Activated CD8-positive, alpha-beta memory T cell treated with anti-CD3 and anti-CD28 coated beads for 48 hours (primary cell): ENCODE measurements at regions not wholly inside any gene's neighbourhood (a gene's known extent, or its start where the extent isn't known, plus 50 kb on each side); places are given as distances from the start of the nearest gene placed in this dataset.
"Not testable (repeated sequence)": the region's sequence is repeated elsewhere in the genome, so short reads cannot be mapped to it uniquely, and the experiment has no call there.

ENCODE experiments used
- DNase-seq, 3 experiments: peaks; one replicate each; pipeline ENCODE4 v3.0.0-alpha.2; 2020; ENCODE audit warnings: low read depth in 2 of 3, low spot score in 2 of 3

DNA sequence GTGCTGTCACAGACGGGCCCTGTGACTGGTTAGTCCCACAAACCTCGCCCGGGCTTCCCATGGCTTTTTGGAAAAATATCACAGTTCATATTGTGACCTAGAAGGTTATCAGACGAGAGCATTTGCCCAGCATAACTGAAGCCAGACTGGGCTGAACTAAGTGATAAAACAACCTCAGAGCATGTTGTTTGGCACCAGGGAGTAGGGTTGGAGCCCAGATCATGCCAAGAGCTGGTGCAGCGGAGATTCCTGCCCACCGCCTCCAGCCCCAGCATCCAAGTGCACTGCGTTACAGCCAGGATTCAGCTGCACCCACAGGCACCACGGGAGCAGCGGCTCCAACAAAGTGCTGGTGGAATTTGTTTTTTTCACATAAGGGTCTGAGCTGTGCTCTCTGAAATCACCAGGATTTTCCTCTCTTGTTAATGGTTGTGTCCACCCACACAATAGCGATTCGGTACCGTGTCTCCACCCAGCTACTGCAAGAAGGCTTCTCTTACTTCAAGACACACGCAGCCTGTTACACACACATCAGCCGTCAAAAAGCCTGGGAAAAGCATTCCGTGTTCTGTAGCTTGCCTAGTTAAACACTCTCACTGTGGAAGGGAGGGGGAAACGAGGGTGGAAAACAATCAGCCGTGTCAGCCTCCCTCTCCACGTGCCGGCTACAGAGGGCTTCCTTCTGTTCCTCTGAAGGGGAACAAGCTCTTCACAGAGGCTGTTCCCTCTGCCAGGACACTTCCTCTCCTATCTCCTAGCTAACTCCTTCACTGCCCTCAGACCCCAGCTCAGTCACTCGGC lies 273.8 kb downstream of the C16orf95 start:
- no peak for DNase-seq

DNA sequence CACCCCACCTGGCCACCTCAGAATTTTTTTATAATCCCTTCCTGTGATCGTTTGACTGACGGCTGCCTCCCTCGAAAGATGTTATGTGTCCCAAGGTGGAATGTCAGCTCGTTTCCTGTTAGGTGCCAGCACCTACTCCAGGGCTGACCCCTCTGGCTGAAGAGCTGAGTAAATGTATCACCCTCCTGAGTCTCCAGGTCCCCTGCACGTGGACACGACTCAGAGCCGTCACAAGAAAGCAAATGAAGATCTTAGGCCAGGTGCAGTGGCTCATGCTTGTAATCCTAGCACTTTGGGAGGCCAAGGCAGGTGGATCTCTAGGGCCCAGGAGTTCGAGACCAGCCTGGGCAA lies 273.2 kb downstream of the C16orf95 start:
- no peak for DNase-seq

DNA sequence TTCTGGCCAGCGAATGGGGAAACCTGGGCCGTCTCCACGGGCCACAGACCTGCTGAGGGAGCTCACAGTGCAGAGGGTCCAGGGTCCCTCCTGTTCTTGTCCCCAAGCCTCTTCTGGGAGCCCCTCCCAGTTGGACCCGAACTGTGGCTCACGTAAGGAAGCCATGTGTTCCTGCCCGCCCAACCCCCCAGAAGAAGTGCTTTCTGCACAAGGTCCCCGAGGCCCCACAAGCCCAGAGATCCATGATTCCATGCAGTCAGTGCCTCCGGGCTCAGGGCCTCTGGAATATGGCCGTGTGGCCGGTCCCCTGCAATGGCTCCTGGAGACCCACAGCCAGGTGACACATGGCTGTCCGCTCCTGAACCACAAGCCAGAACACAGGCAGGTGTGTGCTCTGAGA lies 272.4 kb downstream of the C16orf95 start:
- no peak for DNase-seq

DNA sequence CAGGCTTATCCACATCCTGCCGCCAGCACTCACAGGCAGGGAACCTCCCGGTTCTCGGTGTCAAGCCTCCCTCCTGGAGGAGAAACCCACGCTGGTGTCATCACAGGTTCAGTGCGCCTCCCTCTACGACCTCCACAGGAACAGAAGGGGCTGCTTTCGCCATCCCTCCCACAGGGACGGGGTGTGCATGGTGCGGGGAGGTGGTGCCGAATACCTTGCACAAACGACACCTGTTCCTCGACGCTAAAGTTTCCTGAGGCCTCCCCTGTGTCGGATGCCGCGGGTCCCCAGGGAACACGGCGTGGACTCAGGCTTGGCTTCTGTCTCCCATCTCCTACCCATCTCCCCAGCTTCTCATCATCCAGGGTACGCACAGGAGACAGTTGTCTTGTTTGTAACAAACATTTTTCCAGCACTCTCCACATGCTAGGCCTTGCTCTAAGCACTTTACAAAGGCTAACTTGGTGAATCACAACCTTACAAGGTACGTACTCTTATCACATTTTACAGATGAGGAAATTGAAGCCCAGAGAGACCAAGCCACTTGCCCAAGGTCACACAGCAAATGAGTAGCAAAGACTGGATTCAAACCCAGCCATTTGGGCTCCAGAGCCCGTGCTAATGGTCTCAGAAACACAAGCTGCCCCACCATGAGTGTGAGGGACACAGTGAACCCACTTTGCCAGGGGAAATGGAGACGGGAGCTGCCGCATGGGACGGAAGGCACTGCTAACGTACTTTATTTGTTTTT lies 271.6 kb downstream of the C16orf95 start:
- DNase-seq = no peak

DNA sequence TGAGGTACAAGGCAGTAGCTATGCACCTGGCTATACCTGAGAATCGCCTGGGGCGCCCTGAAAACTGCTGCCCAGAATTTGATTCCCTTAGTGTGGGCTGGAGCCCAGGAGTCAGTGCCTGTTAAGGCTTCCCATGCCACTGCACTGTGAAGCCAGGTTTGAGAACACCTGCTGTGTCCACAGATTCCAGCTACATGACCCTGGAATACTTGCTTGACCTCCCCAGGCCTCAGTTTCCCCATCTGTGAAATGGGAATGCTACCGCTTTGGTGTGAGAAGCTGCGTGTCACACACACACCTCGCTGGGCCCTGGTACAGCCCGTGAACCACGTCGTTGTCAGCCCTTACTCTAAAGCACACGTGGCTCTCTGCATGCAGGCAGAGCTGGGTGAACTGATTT lies 271.0 kb downstream of the C16orf95 start:
- no peak for DNase-seq

DNA sequence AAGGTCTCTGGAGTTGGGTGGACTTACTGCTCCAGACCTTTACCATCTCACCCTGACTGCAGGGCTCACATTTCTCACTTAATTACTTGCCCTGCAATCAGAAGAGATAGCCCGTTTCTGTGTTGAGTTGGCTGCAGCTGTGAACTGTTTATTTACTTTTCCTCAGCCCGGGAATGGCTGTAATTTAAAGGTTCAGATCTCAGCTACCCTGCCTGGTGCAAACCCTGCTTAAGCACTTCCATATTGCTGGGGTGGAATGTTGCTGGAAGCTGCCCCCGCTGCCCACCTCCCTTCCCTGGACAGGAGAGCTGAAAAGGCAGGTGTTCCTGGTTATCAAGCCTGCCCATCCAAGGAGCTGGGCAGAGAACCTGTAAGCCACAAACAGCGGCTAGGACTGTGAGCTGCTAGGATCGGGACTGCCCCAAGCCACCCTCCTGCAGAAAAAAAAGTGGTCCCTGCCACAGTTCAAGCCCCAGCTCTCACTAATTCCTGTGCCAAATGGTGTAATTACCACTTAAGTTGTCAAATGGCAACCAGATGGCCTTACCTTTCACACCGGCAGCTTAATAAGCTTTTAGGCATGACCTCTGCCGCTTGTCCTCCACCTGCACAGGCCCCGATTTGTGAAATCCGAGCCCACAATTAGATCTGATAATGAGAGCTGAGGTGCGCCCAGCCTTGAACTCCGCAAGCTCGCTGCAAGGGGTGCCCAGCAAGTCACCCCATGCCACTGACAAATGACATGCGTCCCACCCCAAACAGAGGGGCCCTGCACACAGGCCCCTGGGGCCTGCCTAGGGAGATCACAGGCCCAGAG lies 269.8 kb downstream of the C16orf95 start:
- no peak for DNase-seq

DNA sequence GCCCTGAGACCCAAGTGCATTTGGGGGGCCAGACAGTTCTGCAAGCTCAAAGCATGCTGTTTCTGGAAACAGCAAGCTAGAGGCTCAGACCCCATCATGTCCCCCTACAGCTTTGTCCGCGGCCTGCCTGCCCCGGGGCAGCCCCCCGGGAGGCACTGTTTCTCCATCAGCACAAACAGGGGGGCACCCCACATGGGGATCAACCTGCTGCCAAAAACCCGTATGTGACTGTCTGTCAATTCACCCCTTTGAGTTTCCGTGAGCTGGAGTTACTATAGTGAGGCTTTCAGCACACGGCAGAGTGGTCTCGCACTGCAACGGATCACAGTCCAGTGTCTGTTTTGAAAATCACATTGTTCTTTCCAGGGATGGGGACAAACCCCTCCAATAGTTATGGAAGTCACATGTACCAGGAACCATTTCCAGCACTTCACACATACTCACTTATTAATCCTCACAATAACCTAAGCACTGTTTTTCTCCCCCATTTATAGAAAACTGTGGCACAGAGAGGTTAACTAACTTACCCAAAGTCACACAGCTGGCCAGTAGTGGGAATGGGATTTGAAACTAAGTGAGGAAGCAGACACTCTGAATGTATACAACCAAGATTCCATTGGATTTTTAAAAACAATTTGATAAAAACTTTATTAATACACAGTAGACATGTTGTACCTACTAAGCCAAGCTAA lies 269.0 kb downstream of the C16orf95 start:
- no peak for DNase-seq

DNA sequence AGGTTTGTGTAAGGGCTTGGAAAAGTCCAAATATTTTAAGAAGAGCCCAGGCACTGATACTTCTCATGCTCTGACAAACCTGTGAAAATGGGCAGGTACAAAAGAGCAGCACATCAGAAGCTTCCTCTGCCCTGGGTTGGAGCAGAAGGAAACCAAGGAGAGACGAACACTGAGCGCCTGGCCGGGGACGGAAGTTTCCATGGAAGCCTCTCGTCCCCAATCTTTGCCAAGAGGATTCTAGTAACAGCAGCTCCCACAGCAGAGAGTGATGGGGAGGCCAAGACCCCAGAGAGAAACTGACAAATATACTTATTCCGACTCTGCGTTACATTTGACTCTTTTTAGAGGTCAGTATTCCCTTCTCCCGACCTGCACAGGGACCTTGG lies 268.5 kb downstream of the C16orf95 start:
- no peak for DNase-seq

DNA sequence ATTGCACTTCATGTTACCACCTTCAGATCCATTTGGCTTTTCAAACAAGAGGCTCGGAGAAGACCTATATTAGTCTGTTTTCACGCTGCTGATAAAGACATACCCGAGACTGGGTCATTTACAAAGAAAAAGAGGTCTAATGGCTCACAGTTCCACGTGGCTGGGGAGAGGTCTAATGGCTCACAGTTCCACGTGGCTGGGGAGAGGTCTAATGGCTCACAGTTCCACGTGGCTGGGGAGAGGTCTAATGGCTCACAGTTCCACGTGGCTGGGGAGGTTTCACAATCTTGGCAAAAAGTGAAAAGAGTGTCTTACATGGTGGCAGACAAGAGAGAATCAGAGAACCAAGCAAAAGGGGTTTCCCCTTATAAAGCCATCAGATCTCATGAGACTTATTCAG lies 268.0 kb downstream of the C16orf95 start:
- DNase-seq = not testable (repeated sequence)

DNA sequence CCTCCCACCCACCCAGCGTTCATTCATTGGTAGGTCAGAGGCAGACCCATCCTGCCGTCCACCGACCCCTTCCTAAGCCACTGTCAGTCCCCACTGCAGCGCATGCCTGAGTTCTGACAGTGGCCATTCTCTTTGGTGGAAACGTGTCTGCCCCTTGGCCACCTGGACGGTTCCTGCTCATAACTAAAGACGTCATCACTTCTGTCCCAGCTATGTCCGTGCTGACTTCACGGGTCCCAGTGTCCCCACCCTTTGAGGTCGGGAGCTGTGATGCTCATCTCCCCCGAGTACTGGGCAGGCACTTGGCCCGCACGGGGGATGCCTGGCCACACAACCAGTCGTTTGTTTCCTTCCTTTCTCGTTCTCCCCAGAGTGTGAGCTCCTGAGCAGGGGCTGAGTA lies 267.1 kb downstream of the C16orf95 start:
- no peak for DNase-seq

DNA sequence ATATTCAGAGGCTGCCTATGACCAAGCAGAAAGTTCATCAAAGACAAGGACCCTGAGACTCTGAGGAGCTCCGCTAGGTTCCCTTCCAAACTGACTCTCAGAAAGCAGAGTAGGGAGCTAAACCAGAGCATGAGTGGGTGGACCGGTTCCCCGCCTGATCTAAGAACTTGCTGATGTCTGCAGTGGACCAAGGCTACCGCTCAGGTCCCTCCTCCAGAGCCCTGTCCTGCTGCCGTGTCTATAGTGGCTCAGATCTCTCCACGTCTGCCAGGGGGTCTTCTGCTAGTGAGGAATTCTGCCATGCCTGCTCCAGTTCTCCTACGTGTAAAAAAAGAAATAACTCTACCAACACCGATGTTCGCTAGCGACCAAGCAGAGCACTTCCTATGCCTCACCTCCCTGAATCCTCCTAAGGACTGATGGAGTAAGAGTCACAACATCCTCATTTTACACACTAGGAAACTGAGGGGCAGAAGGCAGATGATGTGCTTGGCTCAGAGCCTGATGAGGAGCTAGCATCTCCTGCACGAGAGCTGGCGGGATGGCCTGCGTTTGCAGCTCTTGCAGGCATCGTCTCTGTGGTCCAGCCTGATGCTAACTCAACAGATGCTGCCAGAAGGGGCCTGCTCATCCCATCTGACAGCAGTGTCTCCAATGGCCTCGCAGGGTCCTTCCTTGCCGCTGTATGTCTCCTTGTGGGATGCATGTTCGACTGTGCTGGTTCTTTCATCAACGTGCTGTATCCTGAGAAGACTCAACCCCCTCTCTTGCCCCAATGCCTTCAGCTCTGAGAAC lies 265.5 kb downstream of the C16orf95 start:
- no peak for DNase-seq

DNA sequence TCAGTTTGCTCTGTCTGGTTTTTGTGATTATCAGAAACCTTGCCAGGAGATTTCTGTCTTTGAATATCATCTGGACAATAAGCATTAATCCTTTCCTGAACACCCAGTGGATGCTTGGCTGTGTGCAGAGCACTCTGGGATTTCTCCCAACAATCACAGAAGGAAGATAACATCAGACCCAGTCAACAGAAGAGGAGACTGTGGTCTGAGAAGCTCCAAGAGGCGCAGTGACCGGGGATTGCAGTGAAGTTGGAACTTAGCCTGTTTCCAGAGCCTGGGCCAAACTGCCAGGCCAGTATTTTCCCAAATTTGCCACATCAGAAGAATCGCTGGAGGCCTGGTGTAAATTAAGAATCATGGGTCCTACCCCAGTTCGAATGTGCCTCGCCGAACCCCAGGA lies 264.7 kb downstream of the C16orf95 start:
- DNase-seq = no peak

DNA sequence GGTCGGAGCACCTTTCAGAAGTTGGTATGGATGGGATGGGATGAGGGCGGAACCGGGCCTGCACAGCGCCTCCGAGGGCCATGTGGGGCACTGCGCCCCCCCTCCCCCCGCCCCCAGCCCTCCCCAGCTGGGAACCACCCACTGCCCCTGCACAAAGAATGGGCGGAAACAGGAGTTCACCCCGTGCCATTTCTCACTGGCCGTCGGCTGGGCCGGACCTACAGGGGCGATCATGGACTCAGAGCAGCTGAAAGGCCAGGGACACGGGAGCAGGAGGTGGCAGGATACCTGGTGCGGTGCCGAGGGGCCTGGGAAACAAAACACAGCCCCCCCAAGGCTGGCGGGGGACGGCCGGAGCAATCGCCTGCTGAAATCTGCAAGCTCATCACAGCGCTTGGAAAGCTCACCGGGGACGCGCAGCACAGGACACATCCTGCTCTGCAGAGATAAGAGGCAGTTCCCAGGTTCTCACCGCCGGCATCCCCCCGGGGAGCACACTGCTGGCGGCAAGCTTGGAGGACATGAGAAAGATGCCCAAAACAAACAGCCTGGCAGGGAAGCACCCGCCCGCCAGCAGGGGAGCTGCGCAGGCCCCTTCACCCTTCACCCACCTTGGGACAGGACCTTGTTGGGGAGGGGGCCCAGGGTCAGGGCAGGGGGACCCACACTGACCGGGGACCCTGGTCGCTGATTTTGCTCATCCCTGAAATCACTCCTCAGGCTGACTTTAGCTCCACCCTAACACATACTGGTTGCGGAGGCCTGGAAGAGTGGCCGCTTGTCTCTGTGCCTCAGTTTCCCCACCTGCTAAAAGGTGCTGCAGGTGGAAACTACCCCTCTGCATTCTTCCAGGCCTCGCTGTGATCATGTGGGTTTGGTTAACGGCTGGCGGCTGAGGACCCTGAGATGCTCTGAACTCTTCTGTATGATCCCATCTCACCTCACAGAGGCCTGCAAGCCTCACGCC lies 263.9 kb downstream of the C16orf95 start:
- DNase-seq = no peak

DNA sequence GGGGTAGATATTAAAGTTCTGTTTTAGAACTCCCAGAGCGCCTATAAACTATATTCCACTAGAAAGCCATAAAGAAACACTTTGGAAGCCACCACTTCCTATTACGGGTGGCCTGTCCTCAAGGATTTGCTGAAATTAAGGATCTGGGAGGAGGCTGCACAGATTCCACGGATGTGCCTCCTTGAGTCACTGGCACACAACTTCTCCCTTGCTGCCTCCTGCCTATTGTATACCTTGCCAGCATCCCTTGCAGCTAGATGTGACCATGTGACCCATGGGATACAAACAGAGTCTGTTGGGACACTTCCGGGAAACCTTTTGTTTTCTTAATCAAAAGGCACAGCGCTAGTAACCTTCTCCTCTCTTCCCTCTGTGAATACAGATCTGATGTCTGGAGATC lies 263.0 kb downstream of the C16orf95 start:
- no peak for DNase-seq

DNA sequence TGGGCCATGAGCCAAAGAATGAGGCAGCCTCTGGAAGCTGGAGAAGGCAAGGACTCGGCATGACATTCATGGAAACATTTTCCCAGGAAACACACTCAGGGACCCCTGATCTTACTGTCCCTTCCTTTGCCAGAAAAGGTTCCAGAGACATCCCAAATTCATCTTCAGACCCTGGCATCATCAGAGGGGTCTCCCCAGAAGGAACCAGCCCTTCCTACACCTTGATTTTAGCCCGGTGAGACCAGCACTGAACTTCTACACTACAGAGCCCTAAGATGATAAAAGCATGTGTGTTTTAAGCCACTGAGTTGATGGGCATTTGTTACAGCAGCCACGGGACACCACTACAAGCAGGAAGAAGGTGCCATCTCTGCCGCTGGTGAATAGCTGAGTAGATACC lies 262.3 kb downstream of the C16orf95 start:
- DNase-seq = no peak

DNA sequence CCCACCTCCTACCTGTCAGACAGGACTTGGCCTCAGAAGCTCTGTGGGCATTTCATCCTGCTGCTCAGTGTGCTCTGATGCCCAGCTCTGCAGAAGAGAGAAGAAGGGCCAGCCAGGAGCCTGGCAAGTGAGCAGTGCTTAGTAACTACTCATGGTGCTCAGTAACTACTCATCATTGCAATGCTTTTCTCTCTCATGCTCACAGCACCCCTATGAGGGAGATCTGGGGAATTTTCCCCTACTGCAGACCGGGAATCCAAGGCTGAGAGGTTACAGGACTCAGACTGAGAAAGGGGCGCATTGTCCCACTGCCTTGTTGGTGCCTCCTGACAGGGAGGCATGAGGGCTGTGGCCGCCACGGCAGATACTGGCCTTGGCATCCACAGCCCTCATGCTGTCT lies 261.1 kb downstream of the C16orf95 start:
- DNase-seq = no peak

DNA sequence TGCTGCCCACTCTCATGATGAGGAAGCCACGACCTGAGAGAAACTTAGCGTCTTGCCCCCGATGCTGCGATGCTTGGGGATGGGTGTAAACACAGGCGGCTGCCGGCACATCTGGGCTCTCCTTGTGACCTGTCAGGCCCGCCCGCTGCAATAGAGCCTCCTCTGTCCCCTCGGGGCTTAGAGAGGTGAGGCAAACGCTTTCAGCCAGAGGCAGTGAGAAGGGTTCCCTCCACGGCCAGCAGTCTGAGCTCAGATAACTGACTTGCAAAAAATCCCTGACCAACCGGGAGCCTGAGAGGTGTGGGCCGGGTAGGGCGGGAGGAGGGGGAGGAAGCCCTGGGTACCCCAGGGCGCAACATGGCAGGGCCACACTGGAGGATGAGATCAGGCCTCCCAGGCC lies 260.6 kb downstream of the C16orf95 start:
- DNase-seq = no peak

DNA sequence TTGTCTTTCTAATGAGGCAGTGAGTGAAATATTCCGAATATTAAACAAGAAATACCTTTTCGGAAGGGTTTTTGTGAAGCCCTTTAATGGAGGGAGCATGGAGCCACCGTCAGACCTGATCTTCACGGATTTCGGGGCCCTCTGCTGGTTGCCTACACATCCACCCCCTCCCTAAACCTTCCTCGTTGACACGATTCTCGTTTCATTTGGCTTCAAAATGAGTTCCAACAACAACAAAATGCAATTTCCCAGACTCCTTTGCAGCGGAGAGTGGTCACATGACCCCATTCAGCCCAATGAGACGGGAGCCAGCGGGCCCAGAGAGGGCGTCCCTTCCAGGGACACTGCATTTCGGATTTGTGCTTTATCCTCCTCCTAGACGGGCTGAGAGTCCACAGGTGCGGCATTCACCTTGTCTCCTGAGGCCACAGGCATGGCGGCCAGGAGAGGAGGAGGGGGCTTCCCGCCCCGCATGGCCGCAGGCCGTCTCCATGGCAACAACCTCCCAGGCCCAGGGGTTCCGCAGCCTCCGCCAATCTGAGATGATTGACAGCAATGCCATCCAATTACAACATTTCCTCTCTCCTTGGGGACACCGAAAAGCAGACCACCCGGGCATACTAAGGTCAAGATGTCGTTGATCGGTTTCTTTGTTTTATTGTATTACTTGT lies 259.8 kb downstream of the C16orf95 start:
- no peak for DNase-seq
